Activated T-helper 9 cell treated with anti-CD3 and anti-CD28 coated beads, Interleukin-2, amount 50 U/mL, for 16 hours (primary cell): ENCODE measurements at regions not wholly inside any gene's neighbourhood (a gene's known extent, or its start where the extent isn't known, plus 50 kb on each side); places are given as distances from the start of the nearest gene placed in this dataset.
"Not testable (repeated sequence)": the region's sequence is repeated elsewhere in the genome, so short reads cannot be mapped to it uniquely, and the experiment has no call there.

Experiments
- DNase-seq: peaks from one replicate; pipeline ENCODE4 v3.0.0-alpha.2; 2020; ENCODE audit warnings: low read depth

DNA sequence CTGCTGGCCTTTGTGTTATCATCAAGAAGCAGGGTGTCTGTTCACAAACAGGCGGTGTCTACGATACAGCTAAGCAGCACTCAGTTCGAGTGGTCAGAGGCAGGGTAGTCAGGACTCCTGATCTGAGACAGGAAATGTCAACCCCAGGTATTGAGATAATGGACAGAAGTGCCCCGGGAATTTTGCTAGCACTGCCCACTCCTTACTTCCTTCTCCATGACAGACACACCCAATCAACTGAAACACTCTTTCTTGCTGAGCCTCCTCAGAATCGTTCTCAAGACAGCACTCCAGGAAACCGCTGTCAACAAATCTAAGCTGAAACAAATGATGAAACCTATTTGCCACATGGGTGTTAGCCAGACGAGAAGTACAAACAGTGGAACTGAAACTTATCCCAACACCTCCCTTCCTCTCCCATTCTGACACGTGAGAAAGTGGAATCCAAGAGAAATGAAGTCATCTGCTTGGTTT is 109.3 kb downstream of the GTF2IRD2B start:
- not testable (repeated sequence) for DNase-seq

DNA sequence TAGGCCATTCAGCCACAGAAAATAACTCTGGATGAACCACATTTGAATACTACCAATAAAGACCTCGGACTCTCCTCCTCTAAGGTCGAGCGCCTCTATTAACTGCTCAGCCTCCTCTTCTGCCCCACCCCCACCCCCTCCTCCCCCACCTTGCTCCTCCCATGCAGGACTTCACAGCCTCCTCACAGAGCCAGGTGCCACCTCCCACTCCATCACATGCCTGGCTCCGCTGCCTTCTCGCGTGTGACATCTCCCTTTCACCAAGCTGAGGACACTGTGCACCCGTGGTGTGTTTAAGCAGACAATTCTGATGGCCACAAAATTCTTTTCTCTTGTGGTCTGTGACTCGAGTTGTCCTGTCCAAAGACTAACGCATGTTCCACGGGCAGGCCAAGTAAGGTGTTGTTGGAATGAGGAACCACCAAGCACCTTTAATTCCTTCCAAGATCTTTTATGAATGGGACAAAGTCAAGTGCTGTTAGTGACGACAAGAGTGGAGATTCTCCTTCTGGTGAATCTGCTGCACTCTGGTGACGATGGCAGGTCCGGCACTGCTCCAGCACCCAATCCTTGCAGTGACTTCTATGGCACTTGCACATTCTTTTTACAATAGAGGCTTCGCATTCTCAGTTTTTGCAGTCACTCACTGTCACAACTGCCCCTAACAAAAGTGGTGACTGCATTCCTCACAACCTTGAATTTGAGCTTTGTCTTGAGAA is 113.1 kb downstream of the GTF2IRD2B start:
- not testable (repeated sequence) for DNase-seq

GRCh38 chr7:75215460-75215859 is 123.1 kb downstream of the GTF2IRD2B start:
- not testable (repeated sequence) for DNase-seq

- not testable (repeated sequence) for DNase-seq
Observed at GRCh38 chr7:75216963-75217362, 124.6 kb downstream of the GTF2IRD2B start.

DNA sequence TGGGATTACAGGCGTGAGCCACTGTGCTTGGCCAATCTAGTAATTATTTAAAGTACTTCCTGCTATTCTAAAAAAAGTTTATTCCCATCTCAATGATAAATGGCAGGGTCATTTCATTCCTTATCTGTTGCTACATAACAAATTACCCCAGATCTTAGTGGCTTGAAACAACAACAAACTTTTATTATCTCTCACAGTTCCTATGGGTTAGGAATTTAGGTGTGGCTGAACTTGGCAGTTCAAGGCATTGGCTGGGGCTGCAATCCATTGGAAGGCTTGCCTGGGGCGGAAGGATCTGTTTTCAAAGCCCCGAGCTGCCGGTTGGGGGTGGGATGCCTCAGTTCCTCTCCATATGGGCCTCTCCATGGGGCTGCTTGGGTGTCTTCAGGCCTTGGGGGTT is 133.7 kb downstream of the GTF2IRD2B start:
- not testable (repeated sequence) for DNase-seq

- DNase-seq = not testable (repeated sequence)
Observed at GRCh38 chr7:75229558-75229957, 137.2 kb downstream of the GTF2IRD2B start.

DNA sequence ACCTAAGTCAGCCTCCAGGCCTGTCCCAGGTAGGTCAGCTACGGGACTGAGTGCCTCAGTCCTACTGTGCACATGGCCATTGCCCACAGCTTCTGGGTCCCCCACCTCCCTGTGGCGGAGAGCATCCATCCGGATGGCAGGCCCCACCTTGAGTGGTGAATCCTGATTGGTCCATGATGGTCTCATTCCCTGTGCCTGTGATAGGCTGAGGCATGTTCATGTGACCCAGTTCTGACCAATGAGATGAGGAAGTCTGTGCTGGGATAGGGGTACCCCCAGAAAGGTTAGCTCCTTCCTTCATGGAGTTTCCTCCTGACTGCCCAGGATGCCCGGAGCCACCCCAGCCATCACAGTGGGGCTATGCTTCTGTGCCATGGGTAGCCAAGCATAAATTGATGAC is 138.2 kb downstream of the GTF2IRD2B start:
- DNase-seq = not testable (repeated sequence)

DNA sequence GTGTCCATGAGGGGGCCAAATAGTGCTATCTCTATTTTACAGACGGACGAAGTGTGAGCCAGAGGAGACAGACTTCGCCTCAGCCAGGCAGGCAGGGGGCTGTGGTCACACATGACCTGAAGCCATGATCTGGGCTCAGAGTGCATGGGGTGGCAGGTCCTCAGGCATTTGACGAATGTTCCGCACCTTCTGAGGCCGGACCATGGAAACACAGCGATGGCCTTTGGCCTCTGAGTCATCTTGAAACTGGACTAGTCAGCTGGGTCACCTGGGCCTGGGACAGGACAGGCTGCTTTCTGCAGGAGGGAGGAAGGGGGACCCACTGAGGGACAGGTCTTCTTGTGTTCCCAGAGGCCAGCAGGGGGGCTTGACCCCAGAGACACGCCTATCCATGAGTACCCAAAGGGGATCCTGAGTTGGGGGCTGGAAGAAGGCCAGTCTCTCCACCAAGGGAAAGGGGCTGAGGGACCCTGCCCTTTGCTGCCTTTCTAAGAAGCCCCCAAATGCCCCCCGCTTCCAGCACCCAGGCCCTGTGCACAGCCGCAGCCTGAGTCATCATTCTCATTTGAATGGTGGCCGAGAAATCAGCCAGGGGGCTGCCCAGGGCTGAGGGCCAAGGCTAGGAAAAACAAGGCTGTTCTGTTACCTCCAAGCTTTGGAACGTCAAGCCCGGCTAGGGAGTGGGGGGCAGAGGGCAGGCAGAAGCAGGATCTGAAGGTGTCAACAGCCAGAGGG is 142.9 kb downstream of the GTF2IRD2B start:
- DNase-seq = not testable (repeated sequence)

DNA sequence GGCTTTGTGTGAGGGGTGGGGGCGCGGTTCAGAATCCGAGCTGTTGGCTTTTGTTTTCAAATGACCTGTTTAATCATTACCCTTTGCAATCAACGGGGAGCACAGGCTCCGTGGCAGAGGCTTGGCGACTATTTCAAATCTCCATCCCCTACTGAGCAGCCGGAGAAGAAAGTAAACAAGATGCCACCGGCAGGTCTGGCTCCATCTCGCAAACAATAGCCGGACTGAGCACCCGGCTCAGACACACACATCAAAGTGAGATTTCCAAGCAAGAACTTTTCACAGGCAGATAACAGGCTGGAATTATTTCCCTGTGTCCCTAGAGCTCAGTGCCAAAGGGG is 143.4 kb downstream of the GTF2IRD2B start:
- DNase-seq = not testable (repeated sequence)

GRCh38 chr7:75237255-75238187 is 145.1 kb downstream of the GTF2IRD2B start:
- DNase-seq = peak; percentile 50

GRCh38 chr7:75238309-75238708 is 145.9 kb downstream of the GTF2IRD2B start:
- DNase-seq = not testable (repeated sequence)

DNA sequence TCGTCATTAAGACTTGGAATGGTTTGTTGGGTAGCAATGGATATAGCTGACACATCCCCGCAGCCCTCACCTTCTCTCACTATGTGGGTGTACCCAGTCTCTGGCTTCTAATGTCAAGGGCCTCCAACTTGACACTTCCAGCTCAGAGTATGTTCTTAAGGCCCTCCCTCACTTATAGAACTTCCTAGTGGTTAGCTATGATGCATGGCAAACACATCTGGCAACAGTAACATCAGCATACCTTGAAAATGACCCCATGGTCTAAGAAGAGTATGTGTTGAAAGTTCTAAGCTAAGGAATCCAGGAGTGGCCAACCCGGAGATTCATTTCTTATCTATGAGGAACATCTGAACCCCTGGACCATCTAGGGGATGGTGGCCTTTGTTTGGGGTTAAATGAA is 151.2 kb downstream of the GTF2IRD2B start:
- not testable (repeated sequence) for DNase-seq

GRCh38 chr7:75248216-75248615 is 147.2 kb upstream of the TRIM73 start:
- not testable (repeated sequence) for DNase-seq

GRCh38 chr7:75254238-75254637 is 141.2 kb upstream of the TRIM73 start:
- not testable (repeated sequence) for DNase-seq

DNA sequence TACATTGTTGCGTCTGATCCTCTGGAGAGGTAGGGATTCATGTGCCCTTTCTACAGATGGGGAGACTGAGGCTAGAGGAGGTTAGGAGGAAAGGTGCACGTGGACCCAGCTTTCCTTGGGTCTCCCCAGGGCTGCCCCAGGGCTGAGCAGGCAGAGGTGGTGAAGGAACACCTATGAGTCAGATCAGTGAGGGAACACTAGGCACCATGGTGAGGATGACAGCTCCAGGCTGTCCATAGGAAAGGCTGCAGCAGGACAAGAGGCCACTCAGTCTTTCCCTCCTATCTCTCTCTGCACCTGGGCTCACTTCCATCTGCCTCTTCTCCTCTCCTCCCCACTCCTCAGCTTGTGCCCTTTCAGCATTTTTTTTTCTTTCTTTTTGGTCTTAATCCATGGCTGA is 138.0 kb upstream of the TRIM73 start:
- not testable (repeated sequence) for DNase-seq

DNA sequence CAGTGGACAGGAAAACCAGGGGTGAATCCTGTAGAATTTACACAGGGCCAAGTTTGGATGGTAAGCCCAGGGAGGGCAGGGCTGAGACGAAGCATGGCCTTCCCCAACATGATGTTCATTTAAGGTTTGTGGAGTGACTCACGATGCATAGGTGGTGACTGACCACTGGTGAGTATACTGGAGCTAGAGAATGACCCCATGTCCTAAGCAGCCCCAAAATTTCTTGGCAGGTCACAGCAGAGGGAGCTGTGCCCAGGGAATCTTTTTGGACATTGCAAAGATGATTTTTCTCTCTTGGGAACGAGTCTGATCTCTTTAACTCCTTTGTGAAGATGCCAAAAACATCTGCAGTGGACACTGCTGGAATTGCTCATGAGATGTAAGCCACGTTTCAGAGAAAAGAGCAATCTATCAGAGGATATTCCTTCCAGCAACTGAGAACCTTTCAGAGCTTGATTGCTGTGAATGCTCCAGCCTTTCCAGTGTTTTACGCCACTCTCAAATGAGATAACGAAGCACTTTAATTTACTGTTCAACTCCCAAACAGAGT is 135.9 kb upstream of the TRIM73 start:
- DNase-seq = not testable (repeated sequence)

GRCh38 chr7:75261660-75262059 is 133.8 kb upstream of the TRIM73 start:
- DNase-seq = not testable (repeated sequence)

- DNase-seq = not testable (repeated sequence)
Observed at GRCh38 chr7:75268158-75268557, 127.3 kb upstream of the TRIM73 start.

DNA sequence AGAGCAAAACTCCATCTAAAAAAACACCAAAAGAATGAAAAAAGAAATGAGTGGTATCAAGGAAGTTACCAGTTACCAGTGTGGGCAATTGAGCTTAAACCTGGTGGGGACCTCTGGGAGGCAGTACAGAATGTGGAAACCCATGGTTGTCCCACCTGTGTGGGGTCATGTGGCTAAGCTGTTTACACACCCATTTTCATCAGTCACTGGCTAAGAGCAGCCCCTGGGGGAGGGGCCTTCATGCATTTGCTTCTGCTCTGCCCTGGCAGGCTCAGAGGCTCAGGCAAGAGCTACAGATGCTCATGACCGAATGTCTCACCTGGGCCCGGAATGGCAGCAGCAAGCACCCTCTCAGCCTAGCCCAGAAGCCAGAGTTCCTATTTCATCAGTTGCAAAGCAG is 126.3 kb upstream of the TRIM73 start:
- not testable (repeated sequence) for DNase-seq

DNA sequence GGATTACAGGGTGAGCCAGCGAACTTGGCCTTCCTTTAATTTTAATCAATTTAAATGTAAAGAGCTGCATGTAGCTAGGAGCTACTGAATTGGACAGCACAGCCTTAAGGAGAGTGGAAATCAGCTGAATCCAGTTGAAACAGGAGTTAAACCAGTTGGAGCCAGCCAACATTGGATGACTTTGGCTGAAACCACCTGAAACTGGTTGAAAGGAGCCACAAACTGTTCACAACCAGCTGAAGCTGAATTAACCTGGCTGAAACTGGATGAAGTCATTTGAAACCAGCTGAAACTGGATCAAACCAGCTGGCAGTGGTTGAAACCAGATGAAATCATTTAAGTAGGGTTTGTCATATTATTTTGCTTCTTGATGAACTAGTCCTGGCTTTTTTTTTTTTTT is 121.3 kb upstream of the TRIM73 start:
- not testable (repeated sequence) for DNase-seq
